ENCODE measurements at regions not wholly inside any gene's neighbourhood (a gene's known extent, or its start where the extent isn't known, plus 50 kb on each side); places are given as distances from the start of the nearest gene placed in this dataset.

DNA sequence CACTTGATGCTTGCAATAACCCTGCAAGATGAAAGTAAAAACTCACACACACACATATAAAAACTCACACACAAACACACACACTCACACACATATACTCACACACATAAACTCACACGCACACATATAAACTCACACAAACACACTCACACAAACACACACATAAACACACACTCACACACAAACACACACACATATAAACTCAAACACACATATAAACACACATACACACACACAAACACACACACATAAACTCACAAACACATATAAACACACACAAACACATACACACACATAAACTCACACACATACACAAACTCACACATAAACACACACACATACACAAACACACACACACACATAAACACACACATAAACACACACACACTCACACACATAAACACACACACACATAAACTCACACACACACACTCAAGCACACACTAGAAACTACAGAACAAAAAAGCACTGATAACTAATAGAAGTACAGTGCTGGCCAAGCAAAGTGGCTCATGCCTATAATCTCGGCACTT, 117.7 kb upstream of the TEKT4 start:
- TF ChIP-seq TAF1 (IDR thresholded peaks at IDR 0.05; ENCODE audit: borderline replicate concordance, insufficient read depth, low read length) = no peak
- TF ChIP-seq POLR2AphosphoS5 (IDR thresholded peaks at IDR 0.05; ENCODE audit: low read depth, low read length) = no peak
- TF ChIP-seq SIN3A (IDR thresholded peaks at IDR 0.05; ENCODE audit: borderline replicate concordance, insufficient read depth, low read length) = no peak
- TF ChIP-seq, protein P1, sequence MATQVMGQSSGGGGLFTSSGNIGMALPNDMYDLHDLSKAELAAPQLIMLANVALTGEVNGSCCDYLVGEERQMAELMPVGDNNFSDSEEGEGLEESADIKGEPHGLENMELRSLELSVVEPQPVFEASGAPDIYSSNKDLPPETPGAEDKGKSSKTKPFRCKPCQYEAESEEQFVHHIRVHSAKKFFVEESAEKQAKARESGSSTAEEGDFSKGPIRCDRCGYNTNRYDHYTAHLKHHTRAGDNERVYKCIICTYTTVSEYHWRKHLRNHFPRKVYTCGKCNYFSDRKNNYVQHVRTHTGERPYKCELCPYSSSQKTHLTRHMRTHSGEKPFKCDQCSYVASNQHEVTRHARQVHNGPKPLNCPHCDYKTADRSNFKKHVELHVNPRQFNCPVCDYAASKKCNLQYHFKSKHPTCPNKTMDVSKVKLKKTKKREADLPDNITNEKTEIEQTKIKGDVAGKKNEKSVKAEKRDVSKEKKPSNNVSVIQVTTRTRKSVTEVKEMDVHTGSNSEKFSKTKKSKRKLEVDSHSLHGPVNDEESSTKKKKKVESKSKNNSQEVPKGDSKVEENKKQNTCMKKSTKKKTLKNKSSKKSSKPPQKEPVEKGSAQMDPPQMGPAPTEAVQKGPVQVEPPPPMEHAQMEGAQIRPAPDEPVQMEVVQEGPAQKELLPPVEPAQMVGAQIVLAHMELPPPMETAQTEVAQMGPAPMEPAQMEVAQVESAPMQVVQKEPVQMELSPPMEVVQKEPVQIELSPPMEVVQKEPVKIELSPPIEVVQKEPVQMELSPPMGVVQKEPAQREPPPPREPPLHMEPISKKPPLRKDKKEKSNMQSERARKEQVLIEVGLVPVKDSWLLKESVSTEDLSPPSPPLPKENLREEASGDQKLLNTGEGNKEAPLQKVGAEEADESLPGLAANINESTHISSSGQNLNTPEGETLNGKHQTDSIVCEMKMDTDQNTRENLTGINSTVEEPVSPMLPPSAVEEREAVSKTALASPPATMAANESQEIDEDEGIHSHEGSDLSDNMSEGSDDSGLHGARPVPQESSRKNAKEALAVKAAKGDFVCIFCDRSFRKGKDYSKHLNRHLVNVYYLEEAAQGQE (IDR thresholded peaks at IDR 0.05; ENCODE audit: insufficient read depth in 1 of 2, low read depth in 2 of 2, low read length in 2 of 2) = no peak
- no peak for TF ChIP-seq FOXP2 (optimal IDR thresholded peaks at IDR 0.05; ENCODE audit: borderline replicate concordance, extremely low read depth, extremely low read length, insufficient read depth)
